ENCODE measurements at regions not wholly inside any gene's neighbourhood (a gene's known extent, or its start where the extent isn't known, plus 50 kb on each side); places are given as distances from the start of the nearest gene placed in this dataset.
A peak's percentile ranks its signal among the peaks of the same experiment; 100 is the strongest.

GRCh38 chrX:39941332-39941920 lies 156.3 kb downstream of the BCOR start:
- DNase-seq: no peak

GRCh38 chrX:39944416-39944815 lies 153.3 kb downstream of the BCOR start:
- DNase-seq: no peak

- DNase-seq: no peak
Observed at GRCh38 chrX:39945709-39946108, 152.0 kb downstream of the BCOR start.

- no peak for DNase-seq
Observed at GRCh38 chrX:39946822-39947221, 150.9 kb downstream of the BCOR start.

GRCh38 chrX:39948582-39948981 lies 149.2 kb downstream of the BCOR start:
- no peak for DNase-seq

GRCh38 chrX:39950018-39950688 lies 147.6 kb downstream of the BCOR start:
- no peak for DNase-seq

GRCh38 chrX:39952989-39953388 lies 144.8 kb downstream of the BCOR start:
- DNase-seq: no peak

GRCh38 chrX:39953879-39954278 lies 143.9 kb downstream of the BCOR start:
- DNase-seq: no peak

- DNase-seq: no peak
Observed at GRCh38 chrX:39954851-39955250, 142.9 kb downstream of the BCOR start.

- DNase-seq: no peak
Observed at GRCh38 chrX:39955625-39956024, 142.1 kb downstream of the BCOR start.

GRCh38 chrX:39956803-39957394 lies 140.9 kb downstream of the BCOR start:
- no peak for DNase-seq

GRCh38 chrX:39957816-39958566 lies 139.8 kb downstream of the BCOR start:
- DNase-seq: no peak

GRCh38 chrX:39958850-39959249 lies 138.9 kb downstream of the BCOR start:
- DNase-seq: no peak

- DNase-seq: no peak
Observed at GRCh38 chrX:39960219-39960618, 137.5 kb downstream of the BCOR start.

- DNase-seq: no peak
Observed at GRCh38 chrX:39961441-39961840, 136.3 kb downstream of the BCOR start.

- no peak for DNase-seq
Observed at GRCh38 chrX:39965051-39965573, 132.6 kb downstream of the BCOR start.

- DNase-seq: no peak
Observed at GRCh38 chrX:39966176-39966575, 131.6 kb downstream of the BCOR start.

- no peak for DNase-seq
Observed at GRCh38 chrX:39967348-39967747, 130.4 kb downstream of the BCOR start.

- DNase-seq: peak; percentile 39
Observed at GRCh38 chrX:39969099-39969818, 128.5 kb downstream of the BCOR start.

- no peak for DNase-seq
Observed at GRCh38 chrX:39969819-39970504, 127.8 kb downstream of the BCOR start.

- DNase-seq: no peak
Observed at GRCh38 chrX:39971760-39972159, 126.0 kb downstream of the BCOR start.

GRCh38 chrX:39972340-39972739 lies 125.4 kb downstream of the BCOR start:
- DNase-seq: no peak
